B cell (primary cell): ENCODE measurements at regions not wholly inside any gene's neighbourhood (a gene's known extent, or its start where the extent isn't known, plus 50 kb on each side); places are given as distances from the start of the nearest gene placed in this dataset.

Experiments
- ATAC-seq: fragments of 200-7000 bp; cut with Tn5 transposase; one replicate; pipeline ENCODE4 v1.10.0; 2021; ENCODE audit warnings: low read depth, mild to moderate bottlenecking, moderate number of reproducible peaks, moderate library complexity
- CTCF ChIA-PET: fragments of 350-600 bp; sonication (Branson Sonifier 250); formaldehyde crosslinking; loops from one replicate; lab custom pipeline; 2021; ENCODE audit warnings: antibody characterized with exemption, inconsistent platforms; lab: Charles Lee
- POLR2A ChIA-PET: fragments of 350-600 bp; sonication (Branson Sonifier 250); formaldehyde crosslinking; loops from one replicate; lab custom pipeline; 2021; ENCODE audit warnings: antibody characterized with exemption; lab: Charles Lee
- DNase-seq: peaks from one replicate; pipeline ENCODE4 v3.0.0; 2013
- H2AFZ ChIP-seq: 2 replicates; pipeline ENCODE4 v1.6.1; 2012; ENCODE audit warnings: mild to moderate bottlenecking, low read depth, low read length; ENCODE audit not compliant: insufficient read depth, poor library complexity, severe bottlenecking
- H3K27ac ChIP-seq, 2 donors: 1 replicate in 1 of 2; 2 replicates in 1 of 2; pipeline ENCODE4 v1.5.1; 2012 to 2013; ENCODE audit warnings: low read length in 2 of 2, mild to moderate bottlenecking in 2 of 2, moderate library complexity in 1 of 2
- H3K27me3 ChIP-seq, 4 experiments: fragments of 200-600 bp in 1 of 4; sonication (generic) in 1 of 4; replicated peaks in 1 of 4; 1 replicate in 2 of 4; 2 replicates in 2 of 4; pipeline versions ENCODE4 v1.6.1 to v1.7.0; 2013 to 2016; ENCODE audit warnings: low read length in 3 of 4, mild to moderate bottlenecking in 2 of 4, mixed read lengths in 1 of 4, moderate library complexity in 1 of 4; ENCODE audit not compliant: insufficient read depth in 4 of 4, control insufficient read depth in 3 of 4; ENCODE audit errors: control extremely low read depth in 1 of 4
- H3K36me3 ChIP-seq, 2 experiments: replicated peaks in 1 of 2; 1 replicate in 1 of 2; 2 replicates in 1 of 2; pipeline versions ENCODE4 v1.6.1 to v1.7.1; 2013; ENCODE audit warnings: low read length in 1 of 2; ENCODE audit not compliant: insufficient read depth in 2 of 2, control insufficient read depth in 1 of 2; ENCODE audit errors: control extremely low read depth in 1 of 2, extremely low read depth in 1 of 2
- H3K4me1 ChIP-seq, 2 donors: fragments of 200-600 bp in 1 of 2; sonication (generic) in 1 of 2; 1 replicate in 1 of 2; 2 replicates in 1 of 2; pipeline versions ENCODE4 v1.5.1 to v1.6.1; 2013 to 2017; ENCODE audit warnings: low read length in 2 of 2; ENCODE audit not compliant: control insufficient read depth in 2 of 2, insufficient read depth in 2 of 2
- H3K4me2 ChIP-seq: replicated peaks from 2 replicates; pipeline ENCODE3; 2012; ENCODE audit warnings: mild to moderate bottlenecking, low read depth, low read length; ENCODE audit not compliant: poor library complexity, severe bottlenecking
- H3K4me3 ChIP-seq, 5 experiments: fragments of 200-600 bp in 1 of 5; sonication (generic) in 1 of 5; 1 replicate in 3 of 5; 2 replicates in 2 of 5; pipeline versions ENCODE4 v1.5.1 to v1.7.0; 2011 to 2016; ENCODE audit warnings: low read length in 4 of 5, mild to moderate bottlenecking in 4 of 5, low read depth in 2 of 5, control low read depth in 1 of 5, moderate library complexity in 1 of 5; ENCODE audit not compliant: insufficient read depth in 1 of 5; ENCODE audit errors: control extremely low read depth in 1 of 5, extremely low read depth in 1 of 5
- H3K79me2 ChIP-seq: fragments of 200-600 bp; sonication (generic); one replicate; pipeline ENCODE4 v1.6.0; 2016; ENCODE audit warnings: low read length; ENCODE audit not compliant: control insufficient read depth, insufficient read depth
- H3K9ac ChIP-seq: fragments of 200-600 bp; sonication (generic); 2 replicates; pipeline ENCODE4 v1.6.1; 2017; ENCODE audit warnings: mild to moderate bottlenecking, low read length, moderate library complexity
- H3K9me3 ChIP-seq, 3 donors: one replicate each; pipeline versions ENCODE4 v1.6.1 to v1.7.1; 2013; ENCODE audit warnings: low read length in 2 of 3; ENCODE audit not compliant: control insufficient read depth in 2 of 3, insufficient read depth in 1 of 3; ENCODE audit errors: control extremely low read depth in 1 of 3
- H4K20me1 ChIP-seq: 2 replicates; pipeline ENCODE4 v1.6.0; 2012; ENCODE audit warnings: mild to moderate bottlenecking, low read length; ENCODE audit not compliant: insufficient read depth, control insufficient read depth, poor library complexity, severe bottlenecking
- H3K27ac Mint-ChIP-seq: one replicate; pipeline ENCODE4 v1.8.0; 2021; ENCODE audit warnings: mixed read lengths
- H3K27me3 Mint-ChIP-seq: one replicate; pipeline ENCODE4 v1.8.0; 2021; ENCODE audit warnings: mixed read lengths
- H3K4me1 Mint-ChIP-seq: one replicate; pipeline ENCODE4 v1.8.0; 2021; ENCODE audit warnings: mixed read lengths
- H3K4me3 Mint-ChIP-seq: one replicate; pipeline ENCODE4 v1.8.0; 2021; ENCODE audit warnings: mixed read lengths
- H3K9me3 Mint-ChIP-seq: one replicate; pipeline ENCODE4 v1.8.0; 2022; ENCODE audit warnings: mixed read lengths; ENCODE audit not compliant: insufficient read depth
- EZH2 ChIP-seq: IDR thresholded peaks from 2 replicates; pipeline ENCODE4 v1.6.1; 2012; ENCODE audit warnings: borderline replicate concordance, low read depth, mild to moderate bottlenecking, moderate library complexity, low read length; ENCODE audit not compliant: insufficient read depth, poor library complexity, severe bottlenecking
- WGBS: methylation state at CpG from one replicate; pipeline ENCODE4 v1.1.5; 2013; ENCODE audit warnings: missing lambda C conversion rate; ENCODE audit not compliant: insufficient coverage; 5-methylcytosine and 5-hydroxymethylcytosine counted together
- intact Hi-C: fragments of 100-400 bp; cut with micrococcal nuclease; formaldehyde crosslinking; loops from one replicate; pipeline ENCODE4 v1.10.0; 2022
- TF ChIP-seq, protein P1 (sequence below): fragments of 200-600 bp; IDR thresholded peaks from one replicate; pipeline ENCODE4 v1.8.0; 2022; ENCODE audit warnings: antibody characterized with exemption, mild to moderate bottlenecking

- no peaks in the 10 kb centered on the region for H3K4me1 Mint-ChIP-seq
- Histone ChIP-seq H4K20me1 (no peaks in the 10 kb centered on the region), H3K9me3 (no peaks in the 10 kb centered on the region), H2AFZ (no peak overlapping the region), H3K9ac (no peak overlapping the region), H3K36me3 (no peaks in the 10 kb centered on the region), H3K4me3 (no peak overlapping the region), H3K27ac (no peak overlapping the region), H3K79me2 (no peaks in the 10 kb centered on the region), H3K4me1 (no peaks in the 10 kb centered on the region), H3K4me2 (no peak overlapping the region), H3K27me3 (peaks cover 0 to 6% (median 0%) of the 10 kb centered on the region in 4 experiments)
- H3K27me3 Mint-ChIP-seq, result peaks cover 10% of the 10 kb centered on the region
- ATAC-seq (no peak), DNase-seq (no peak)
- POLR2A ChIA-PET, result no interaction called here
- CTCF ChIA-PET, result no interaction called here
- TF ChIP-seq, protein P1, sequence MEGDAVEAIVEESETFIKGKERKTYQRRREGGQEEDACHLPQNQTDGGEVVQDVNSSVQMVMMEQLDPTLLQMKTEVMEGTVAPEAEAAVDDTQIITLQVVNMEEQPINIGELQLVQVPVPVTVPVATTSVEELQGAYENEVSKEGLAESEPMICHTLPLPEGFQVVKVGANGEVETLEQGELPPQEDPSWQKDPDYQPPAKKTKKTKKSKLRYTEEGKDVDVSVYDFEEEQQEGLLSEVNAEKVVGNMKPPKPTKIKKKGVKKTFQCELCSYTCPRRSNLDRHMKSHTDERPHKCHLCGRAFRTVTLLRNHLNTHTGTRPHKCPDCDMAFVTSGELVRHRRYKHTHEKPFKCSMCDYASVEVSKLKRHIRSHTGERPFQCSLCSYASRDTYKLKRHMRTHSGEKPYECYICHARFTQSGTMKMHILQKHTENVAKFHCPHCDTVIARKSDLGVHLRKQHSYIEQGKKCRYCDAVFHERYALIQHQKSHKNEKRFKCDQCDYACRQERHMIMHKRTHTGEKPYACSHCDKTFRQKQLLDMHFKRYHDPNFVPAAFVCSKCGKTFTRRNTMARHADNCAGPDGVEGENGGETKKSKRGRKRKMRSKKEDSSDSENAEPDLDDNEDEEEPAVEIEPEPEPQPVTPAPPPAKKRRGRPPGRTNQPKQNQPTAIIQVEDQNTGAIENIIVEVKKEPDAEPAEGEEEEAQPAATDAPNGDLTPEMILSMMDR, result no peak
- TF ChIP-seq EZH2, result no peak
- no peak overlapping the region for H3K4me3 Mint-ChIP-seq
- 0% methylated on average over 1 of the region's 1 CpG for WGBS
- no peak overlapping the region for H3K27ac Mint-ChIP-seq
- intact Hi-C loops, result no loop called here
- peaks cover 2% of the 10 kb centered on the region for H3K9me3 Mint-ChIP-seq
These were observed 182.6 kb upstream of the MOCS1 start for GRCh38 chr6:40116832-40117231.

DNA sequence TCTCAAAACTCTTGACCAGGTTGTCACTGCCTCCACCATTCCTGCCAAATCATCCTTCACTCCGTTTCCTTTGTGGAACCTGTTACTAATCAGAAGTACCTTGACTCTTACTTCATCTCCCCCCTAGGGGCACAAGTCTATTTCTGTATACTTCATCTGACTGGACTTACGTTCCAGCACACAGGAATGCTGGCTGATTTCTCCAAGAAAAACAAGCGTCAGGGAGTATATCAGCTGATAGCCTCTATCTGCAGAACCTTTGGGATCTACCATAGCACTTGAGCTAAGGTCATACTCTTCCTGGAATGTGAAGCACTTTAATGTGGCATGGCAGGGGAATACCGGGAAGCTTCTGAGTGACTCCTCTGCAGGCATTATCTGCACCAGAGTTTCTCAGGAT, 178.1 kb upstream of the MOCS1 start:
- intact Hi-C loops, result no loop called here
- Histone ChIP-seq H3K79me2 (no peaks in the 10 kb centered on the region), H3K36me3 (no peaks in the 10 kb centered on the region), H3K9me3 (peaks cover 0 to 3% (median 0%) of the 10 kb centered on the region in 3 donors), H3K9ac (no peak overlapping the region), H4K20me1 (no peaks in the 10 kb centered on the region), H3K4me1 (no peaks in the 10 kb centered on the region), H3K27me3 (peaks cover 0 to 6% (median 0%) of the 10 kb centered on the region in 4 experiments), H3K4me3 (no peak overlapping the region), H2AFZ (no peak overlapping the region), H3K27ac (no peak overlapping the region), H3K4me2 (no peak overlapping the region)
- Mint-ChIP-seq H3K27me3 (peaks cover 7% of the 10 kb centered on the region), H3K27ac (no peak overlapping the region), H3K4me1 (no peaks in the 10 kb centered on the region), H3K9me3 (peaks cover 9% of the 10 kb centered on the region), H3K4me3 (no peak overlapping the region)
- DNase-seq (no peak), ATAC-seq (no peak)
- ChIA-PET CTCF (no interaction called here), POLR2A (no interaction called here)
- TF ChIP-seq EZH2, result no peak
- TF ChIP-seq, protein P1, result no peak
- WGBS, result 77% methylated on average over 4 of the region's 4 CpGs
